HEK293T (cell line): ENCODE measurements at regions not wholly inside any gene's neighbourhood (a gene's known extent, or its start where the extent isn't known, plus 50 kb on each side); places are given as distances from the start of the nearest gene placed in this dataset.

ENCODE experiments used
- CTCF ChIA-PET: fragments of 350-600 bp; formaldehyde crosslinking; extraction: SDS; loops from one replicate; lab custom pipeline; 2021; ENCODE audit warnings: antibody characterized with exemption, inconsistent platforms; lab: Yijun Ruan, JAX
- POLR2A ChIA-PET: fragments of 350-600 bp; formaldehyde crosslinking; extraction: SDS; loops from one replicate; lab custom pipeline; 2020; ENCODE audit warnings: antibody characterized with exemption, inconsistent platforms; lab: Yijun Ruan, JAX
- DNase-seq: peaks from one replicate; pipeline ENCODE4 v3.0.0; 2012; ENCODE audit warnings: mixed read lengths; ENCODE audit errors: extremely low spot score
- ARNT ChIP-seq: fragments of 450-650 bp; IDR thresholded peaks from 2 replicates; pipeline ENCODE4 v1.6.1; 2017; ENCODE audit warnings: mild to moderate bottlenecking
- BHLHE40 ChIP-seq: fragments of 450-650 bp; IDR thresholded peaks from 2 replicates; pipeline ENCODE4 v1.6.1; 2016; ENCODE audit warnings: mild to moderate bottlenecking, moderate library complexity, borderline replicate concordance
- CTBP1 ChIP-seq: fragments of 450-650 bp; IDR thresholded peaks from 2 replicates; pipeline ENCODE4 v1.6.1; 2016; ENCODE audit warnings: borderline replicate concordance
- ELF4 ChIP-seq: fragments of 450-650 bp; IDR thresholded peaks from 2 replicates; pipeline ENCODE4 v1.6.1; 2017; ENCODE audit warnings: antibody characterized with exemption
- FOXA1 ChIP-seq: fragments of 450-650 bp; IDR thresholded peaks from 2 replicates; pipeline ENCODE4 v1.6.1; 2016; ENCODE audit warnings: mild to moderate bottlenecking
- FOXK2 ChIP-seq: fragments of 450-650 bp; IDR thresholded peaks from 2 replicates; pipeline ENCODE4 v1.6.1; 2016; ENCODE audit warnings: mild to moderate bottlenecking
- FOXM1 ChIP-seq: fragments of 450-650 bp; IDR thresholded peaks from 2 replicates; pipeline ENCODE4 v1.6.1; 2017; ENCODE audit warnings: mild to moderate bottlenecking, borderline replicate concordance
- HDGF ChIP-seq: fragments of 450-650 bp; IDR thresholded peaks from 2 replicates; pipeline ENCODE4 v1.6.1; 2017; ENCODE audit warnings: antibody characterized with exemption, borderline replicate concordance
- L3MBTL2 ChIP-seq: fragments of 450-650 bp; conservative IDR thresholded peaks from 2 replicates; pipeline ENCODE4 v1.6.1; 2016; ENCODE audit warnings: mild to moderate bottlenecking
- LEF1 ChIP-seq: fragments of 450-650 bp; IDR thresholded peaks from 2 replicates; pipeline ENCODE4 v1.6.1; 2017; ENCODE audit warnings: mild to moderate bottlenecking, borderline replicate concordance
- NFRKB ChIP-seq: fragments of 450-650 bp; IDR thresholded peaks from 2 replicates; pipeline ENCODE4 v1.6.1; 2016; ENCODE audit warnings: mild to moderate bottlenecking, moderate library complexity
- SP1 ChIP-seq: fragments of 450-650 bp; IDR thresholded peaks from 2 replicates; pipeline ENCODE4 v1.6.1; 2017
- SUZ12 ChIP-seq: fragments of 450-650 bp; IDR thresholded peaks from 2 replicates; pipeline ENCODE4 v1.6.1; 2016; ENCODE audit warnings: mild to moderate bottlenecking
- TARDBP ChIP-seq: fragments of 450-650 bp; IDR thresholded peaks from 2 replicates; pipeline ENCODE4 v1.6.1; 2016
- ZNF384 ChIP-seq: fragments of 450-650 bp; IDR thresholded peaks from 2 replicates; pipeline ENCODE4 v1.6.1; 2016
- TF ChIP-seq, protein P1 (sequence below): fragments of 450-650 bp; IDR thresholded peaks from 2 replicates; pipeline ENCODE4 v1.6.1; 2016

GRCh38 chr2:11942178-11942569, 195.7 kb downstream of the LPIN1 start:
- CTCF ChIA-PET = interaction anchor here (0.8 kb wide), 1 partner anchor 365 kb away, joined by 3 read pairs; no protein-coding TSS in a partner anchor
- POLR2A ChIA-PET = no interaction called here
- no peak for TF ChIP-seq FOXK2
- TF ChIP-seq FOXM1 = no peak
- TF ChIP-seq ARNT = no peak
- TF ChIP-seq ELF4 = no peak
- TF ChIP-seq FOXA1 = no peak
- no peak for TF ChIP-seq TARDBP
- DNase-seq = no peak

- TF ChIP-seq CTBP1 = no peak
- TF ChIP-seq LEF1 = no peak
- no peak for TF ChIP-seq SP1
- TF ChIP-seq NFRKB = no peak
- TF ChIP-seq, protein P1, sequence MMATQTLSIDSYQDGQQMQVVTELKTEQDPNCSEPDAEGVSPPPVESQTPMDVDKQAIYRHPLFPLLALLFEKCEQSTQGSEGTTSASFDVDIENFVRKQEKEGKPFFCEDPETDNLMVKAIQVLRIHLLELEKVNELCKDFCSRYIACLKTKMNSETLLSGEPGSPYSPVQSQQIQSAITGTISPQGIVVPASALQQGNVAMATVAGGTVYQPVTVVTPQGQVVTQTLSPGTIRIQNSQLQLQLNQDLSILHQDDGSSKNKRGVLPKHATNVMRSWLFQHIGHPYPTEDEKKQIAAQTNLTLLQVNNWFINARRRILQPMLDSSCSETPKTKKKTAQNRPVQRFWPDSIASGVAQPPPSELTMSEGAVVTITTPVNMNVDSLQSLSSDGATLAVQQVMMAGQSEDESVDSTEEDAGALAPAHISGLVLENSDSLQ = no peak
- no peak for TF ChIP-seq ZNF384
- TF ChIP-seq FOXA1 = no peak
- POLR2A ChIA-PET = no interaction called here
- CTCF ChIA-PET = no interaction called here
- no peak for DNase-seq
Measured at GRCh38 chr2:11944311-11944710, 197.9 kb downstream of the LPIN1 start.

GRCh38 chr2:11945139-11946126, 199.0 kb downstream of the LPIN1 start:
- POLR2A ChIA-PET = no interaction called here
- CTCF ChIA-PET = no interaction called here
- TF ChIP-seq ARNT (no peak), NFRKB (no peak), BHLHE40 (no peak), SP1 (no peak), FOXM1 (no peak), ELF4 (no peak), FOXK2 (no peak), SUZ12 (no peak), HDGF (no peak), TARDBP (no peak), L3MBTL2 (no peak), CTBP1 (no peak), LEF1 (no peak), ZNF384 (no peak), FOXA1 (no peak)
- TF ChIP-seq, protein P1 = no peak
- no peak for DNase-seq

GRCh38 chr2:11947956-11948355, 201.5 kb downstream of the LPIN1 start:
- ChIA-PET POLR2A (no interaction called here), CTCF (no interaction called here)
- TF ChIP-seq BHLHE40 (no peak), ELF4 (no peak), L3MBTL2 (no peak), SP1 (no peak), HDGF (no peak), ARNT (no peak), NFRKB (no peak), FOXA1 (no peak), LEF1 (no peak), ZNF384 (no peak), FOXK2 (no peak), CTBP1 (no peak), SUZ12 (no peak), FOXM1 (no peak)
- TF ChIP-seq, protein P1 = no peak
- no peak for DNase-seq

DNA sequence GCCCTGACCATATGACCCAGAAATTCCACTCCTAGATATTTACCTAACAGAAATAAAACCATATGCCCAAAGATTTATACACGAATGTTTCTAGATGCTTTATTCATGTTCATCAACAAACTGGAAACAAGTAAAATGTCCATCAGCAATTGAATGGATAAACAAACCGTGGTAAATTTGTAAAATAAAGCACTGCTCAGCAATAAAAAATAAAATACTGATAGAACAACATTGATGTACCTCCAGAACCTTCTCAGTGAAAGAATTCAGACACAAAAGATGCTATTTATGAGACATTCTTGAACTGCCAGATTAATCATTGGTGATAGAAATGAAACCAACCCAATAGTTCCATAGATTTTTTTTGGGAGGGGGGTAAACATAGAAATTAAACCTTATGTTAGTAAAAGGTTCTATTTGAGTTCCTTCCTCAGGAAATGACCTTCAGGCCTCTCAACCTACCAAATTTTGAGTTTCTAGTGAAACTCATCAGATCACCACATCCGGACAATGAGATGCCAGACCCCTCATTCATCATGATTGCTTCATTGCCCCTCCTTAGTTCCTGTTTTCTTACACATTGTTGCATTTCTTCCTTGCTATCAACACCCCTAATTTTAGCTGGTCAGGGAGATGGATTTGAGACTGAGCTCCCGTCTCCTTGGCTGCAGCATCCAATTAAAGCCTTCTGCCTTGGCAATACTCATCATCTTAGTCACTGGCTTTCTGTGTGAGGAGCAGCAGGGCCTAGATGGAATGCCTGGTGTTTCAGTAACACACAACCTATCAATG, 203.5 kb downstream of the LPIN1 start:
- POLR2A ChIA-PET = no interaction called here
- CTCF ChIA-PET = no interaction called here
- no peak for TF ChIP-seq TARDBP
- TF ChIP-seq ELF4 = no peak
- TF ChIP-seq L3MBTL2 = no peak
- TF ChIP-seq FOXA1 = no peak
- no peak for TF ChIP-seq FOXK2
- no peak for TF ChIP-seq SP1
- TF ChIP-seq NFRKB = no peak
- TF ChIP-seq LEF1 = no peak
- TF ChIP-seq CTBP1 = no peak
- TF ChIP-seq FOXM1 = no peak
- no peak for DNase-seq

DNA sequence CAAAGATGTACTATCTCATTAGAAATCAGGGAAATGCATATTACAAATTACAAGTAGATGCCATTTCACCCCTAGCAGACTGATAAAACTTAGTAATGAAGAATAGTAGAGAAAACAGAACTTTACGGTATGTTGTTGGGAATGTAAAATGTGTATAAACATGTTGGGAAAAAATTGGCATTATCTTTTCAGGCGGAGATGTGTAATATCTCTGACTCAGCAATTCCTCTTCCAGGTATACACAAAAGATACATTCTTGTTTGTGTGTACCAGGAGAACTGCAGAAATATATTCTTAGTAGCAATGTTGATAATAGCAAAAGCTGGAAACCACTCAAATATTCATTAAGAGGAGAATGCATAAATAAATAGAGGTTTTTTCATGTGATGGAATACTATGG, 204.5 kb downstream of the LPIN1 start:
- ChIA-PET CTCF (no interaction called here), POLR2A (no interaction called here)
- no peak for TF ChIP-seq ZNF384
- TF ChIP-seq, protein P1 = no peak
- TF ChIP-seq FOXA1 = no peak
- TF ChIP-seq ARNT = no peak
- no peak for TF ChIP-seq FOXM1
- no peak for TF ChIP-seq SUZ12
- no peak for TF ChIP-seq FOXK2
- TF ChIP-seq LEF1 = no peak
- no peak for TF ChIP-seq ELF4
- no peak for TF ChIP-seq CTBP1
- TF ChIP-seq NFRKB = no peak
- no peak for TF ChIP-seq L3MBTL2
- TF ChIP-seq HDGF = no peak
- TF ChIP-seq TARDBP = no peak
- TF ChIP-seq SP1 = no peak
- no peak for TF ChIP-seq BHLHE40
- no peak for DNase-seq
